Uterus (tissue), 3 donors: ENCODE measurements at regions not wholly inside any gene's neighbourhood (a gene's known extent, or its start where the extent isn't known, plus 50 kb on each side); places are given as distances from the start of the nearest gene placed in this dataset.

ENCODE experiments used
- DNase-seq, 2 donors: peaks; one replicate each; pipeline ENCODE4 v3.0.0-alpha.2; 2019 to 2020
- H3K27ac ChIP-seq, 2 donors: fragments of 200-600 bp; sonication (generic); 1 replicate in 1 of 2; 2 replicates in 1 of 2; pipeline ENCODE4 v1.5.1; 2016 to 2018
- H3K27me3 ChIP-seq, 2 donors: fragments of 200-600 bp; sonication (generic); one replicate each; pipeline ENCODE4 v1.5.1; 2018 to 2019; ENCODE audit warnings: control low read depth in 1 of 2
- H3K36me3 ChIP-seq, 2 donors: fragments of 200-600 bp; sonication (generic); one replicate each; pipeline ENCODE4 v1.5.1; 2019; ENCODE audit warnings: control low read depth in 1 of 2
- H3K4me1 ChIP-seq, 2 donors: fragments of 200-600 bp; sonication (generic); one replicate each; pipeline ENCODE4 v1.5.1; 2018 to 2019; ENCODE audit warnings: control low read depth in 1 of 2
- H3K4me3 ChIP-seq, 2 donors: fragments of 200-600 bp; sonication (generic); 1 replicate in 1 of 2; 2 replicates in 1 of 2; pipeline ENCODE4 v1.5.1; 2018 to 2019; ENCODE audit warnings: mild to moderate bottlenecking in 1 of 2
- H3K9me3 ChIP-seq, 2 donors: fragments of 200-600 bp; sonication (generic); one replicate each; pipeline ENCODE4 v1.5.1; 2019; ENCODE audit warnings: control low read depth in 1 of 2
- CTCF ChIP-seq, 4 experiments: fragments of 200-600 bp in 2 of 4; fragments of 450-650 bp in 2 of 4; sonication (generic) in 2 of 4; IDR thresholded peaks; one replicate each; pipeline ENCODE4 v1.5.1; 2016 to 2019; ENCODE audit warnings: antibody characterized with exemption in 4 of 4, mild to moderate bottlenecking in 2 of 4, moderate library complexity in 1 of 4
- POLR2A ChIP-seq, 2 donors: fragments of 450-650 bp; IDR thresholded peaks; one replicate each; pipeline ENCODE4 v1.6.1; 2016; ENCODE audit warnings: antibody characterized with exemption in 2 of 2, mild to moderate bottlenecking in 1 of 2, moderate library complexity in 1 of 2
- intact Hi-C: fragments of 100-400 bp; cut with DNase I; formaldehyde crosslinking; loops from one replicate; pipeline ENCODE4 v1.15.1; 2023; ENCODE audit warnings: low total_unique reads
- donor health status: DM: yes; HTN: yes; CAD: no.

DNA sequence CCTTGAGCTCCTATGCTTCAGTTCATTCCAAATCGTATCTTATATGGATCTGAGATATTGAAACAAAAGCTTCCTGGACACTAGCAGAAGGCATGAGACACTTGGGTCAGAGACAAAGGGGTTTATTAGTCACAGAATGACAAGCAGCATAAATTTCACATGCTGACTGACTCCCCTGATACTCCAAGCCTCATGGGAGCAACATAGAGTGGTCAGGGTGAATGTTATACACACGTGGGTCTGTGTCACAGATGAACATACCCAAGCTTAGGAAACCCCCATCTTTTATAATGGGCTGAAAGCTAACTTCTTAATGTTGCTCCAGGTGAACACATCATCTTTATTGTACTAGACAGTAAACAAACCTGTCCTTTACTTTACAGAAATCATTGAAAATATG lies 599.9 kb upstream of the RGS18 start:
- no peak overlapping the region for H3K27ac ChIP-seq
- TF ChIP-seq POLR2A (IDR thresholded peaks at IDR 0.05) (no peak), CTCF (IDR thresholded peaks at IDR 0.05) (no peak)
- no peaks in the 10 kb centered on the region for H3K9me3 ChIP-seq
- H3K27me3 ChIP-seq = no peaks in the 10 kb centered on the region
- H3K4me1 ChIP-seq = no peaks in the 10 kb centered on the region
- no peak for DNase-seq
- H3K4me3 ChIP-seq = no peak overlapping the region
- no peaks in the 10 kb centered on the region for H3K36me3 ChIP-seq
- intact Hi-C loops = no loop called here

- no peaks in the 10 kb centered on the region for H3K36me3 ChIP-seq
- no peak for DNase-seq
- H3K4me1 ChIP-seq = no peaks in the 10 kb centered on the region
- TF ChIP-seq POLR2A (IDR thresholded peaks at IDR 0.05) (no peak), CTCF (IDR thresholded peaks at IDR 0.05) (no peak)
- H3K4me3 ChIP-seq = no peak overlapping the region
- H3K27ac ChIP-seq = no peak overlapping the region
- H3K9me3 ChIP-seq = no peaks in the 10 kb centered on the region
- H3K27me3 ChIP-seq = no peaks in the 10 kb centered on the region
- intact Hi-C loops = no loop called here
Measured at GRCh38 chr1:191561276-191561675, 597.0 kb upstream of the RGS18 start.

DNA sequence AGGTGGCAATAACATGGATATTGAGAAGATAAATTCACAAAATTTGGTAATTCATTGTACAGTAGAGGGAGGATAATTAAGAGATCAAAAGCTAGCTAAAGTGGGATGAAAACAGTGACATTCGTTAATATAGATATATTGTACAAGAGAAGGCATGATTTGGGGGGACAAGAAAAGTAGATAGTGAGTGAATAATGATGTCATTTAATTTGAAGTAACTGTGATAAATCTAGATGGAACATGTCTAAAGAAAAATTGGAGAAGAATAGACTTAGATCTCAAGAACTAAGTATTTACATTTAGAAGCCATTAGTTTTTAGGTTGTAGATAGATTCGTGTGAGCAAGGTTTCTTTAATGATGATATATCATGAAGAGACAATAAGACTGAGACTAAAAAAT lies 594.0 kb upstream of the RGS18 start:
- Histone ChIP-seq H3K4me3 (no peak overlapping the region), H3K27ac (no peak overlapping the region), H3K36me3 (no peaks in the 10 kb centered on the region), H3K27me3 (peaks cover 0 to 4% of the 10 kb centered on the region in 2 donors), H3K4me1 (no peaks in the 10 kb centered on the region), H3K9me3 (no peaks in the 10 kb centered on the region)
- intact Hi-C loops = no loop called here
- DNase-seq = no peak
- no peak for TF ChIP-seq CTCF (IDR thresholded peaks at IDR 0.05)
- no peak for TF ChIP-seq POLR2A (IDR thresholded peaks at IDR 0.05)

- DNase-seq = no peak
- H3K27me3 ChIP-seq = peaks cover 0 to 4% of the 10 kb centered on the region in 2 donors
- H3K36me3 ChIP-seq = no peaks in the 10 kb centered on the region
- H3K4me3 ChIP-seq = no peak overlapping the region
- H3K9me3 ChIP-seq = no peaks in the 10 kb centered on the region
- no peak for TF ChIP-seq CTCF (IDR thresholded peaks at IDR 0.05)
- no peak for TF ChIP-seq POLR2A (IDR thresholded peaks at IDR 0.05)
- intact Hi-C loops = no loop called here
- H3K4me1 ChIP-seq = no peaks in the 10 kb centered on the region
- no peak overlapping the region for H3K27ac ChIP-seq
Measured at GRCh38 chr1:191572479-191572878, 585.8 kb upstream of the RGS18 start.

GRCh38 chr1:191575180-191575579 lies 583.1 kb upstream of the RGS18 start:
- Histone ChIP-seq H3K27ac (no peak overlapping the region), H3K27me3 (no peaks in the 10 kb centered on the region), H3K36me3 (no peaks in the 10 kb centered on the region), H3K4me3 (no peak overlapping the region), H3K4me1 (no peaks in the 10 kb centered on the region), H3K9me3 (no peaks in the 10 kb centered on the region)
- intact Hi-C loops = no loop called here
- no peak for TF ChIP-seq CTCF (IDR thresholded peaks at IDR 0.05)
- no peak for TF ChIP-seq POLR2A (IDR thresholded peaks at IDR 0.05)
- no peak for DNase-seq
